ENCODE measurements at regions not wholly inside any gene's neighbourhood (a gene's known extent, or its start where the extent isn't known, plus 50 kb on each side); places are given as distances from the start of the nearest gene placed in this dataset.

DNA sequence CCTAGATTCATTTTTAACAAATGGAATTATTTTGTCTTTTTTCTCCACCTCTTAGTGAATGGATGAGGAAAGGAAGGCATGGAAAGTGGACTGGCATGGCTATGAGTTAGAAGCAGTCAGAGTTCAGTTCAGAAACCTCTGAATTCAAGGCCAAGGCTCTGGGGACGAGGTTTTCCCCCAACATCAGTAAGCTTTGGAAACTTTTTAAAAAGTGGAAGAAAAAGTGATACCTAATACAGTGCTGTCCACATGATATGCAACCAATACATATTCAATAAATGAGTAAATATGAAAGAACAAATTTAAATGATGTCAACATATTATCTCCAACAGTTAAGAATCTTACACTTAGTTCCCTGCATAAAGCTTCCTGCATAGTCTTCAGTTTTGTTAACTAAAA, 204.7 kb downstream of the HLX start:
- TF ChIP-seq, protein P1, sequence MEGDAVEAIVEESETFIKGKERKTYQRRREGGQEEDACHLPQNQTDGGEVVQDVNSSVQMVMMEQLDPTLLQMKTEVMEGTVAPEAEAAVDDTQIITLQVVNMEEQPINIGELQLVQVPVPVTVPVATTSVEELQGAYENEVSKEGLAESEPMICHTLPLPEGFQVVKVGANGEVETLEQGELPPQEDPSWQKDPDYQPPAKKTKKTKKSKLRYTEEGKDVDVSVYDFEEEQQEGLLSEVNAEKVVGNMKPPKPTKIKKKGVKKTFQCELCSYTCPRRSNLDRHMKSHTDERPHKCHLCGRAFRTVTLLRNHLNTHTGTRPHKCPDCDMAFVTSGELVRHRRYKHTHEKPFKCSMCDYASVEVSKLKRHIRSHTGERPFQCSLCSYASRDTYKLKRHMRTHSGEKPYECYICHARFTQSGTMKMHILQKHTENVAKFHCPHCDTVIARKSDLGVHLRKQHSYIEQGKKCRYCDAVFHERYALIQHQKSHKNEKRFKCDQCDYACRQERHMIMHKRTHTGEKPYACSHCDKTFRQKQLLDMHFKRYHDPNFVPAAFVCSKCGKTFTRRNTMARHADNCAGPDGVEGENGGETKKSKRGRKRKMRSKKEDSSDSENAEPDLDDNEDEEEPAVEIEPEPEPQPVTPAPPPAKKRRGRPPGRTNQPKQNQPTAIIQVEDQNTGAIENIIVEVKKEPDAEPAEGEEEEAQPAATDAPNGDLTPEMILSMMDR (IDR thresholded peaks at IDR 0.05) = no peak
- no peak for TF ChIP-seq ZFX (IDR thresholded peaks at IDR 0.05; ENCODE audit: borderline replicate concordance)
